ENCODE measurements at regions not wholly inside any gene's neighbourhood (a gene's known extent, or its start where the extent isn't known, plus 50 kb on each side); places are given as distances from the start of the nearest gene placed in this dataset.
A peak's percentile ranks its signal among the peaks of the same experiment; 100 is the strongest.
"Not testable (repeated sequence)": the region's sequence is repeated elsewhere in the genome, so short reads cannot be mapped to it uniquely, and the experiment has no call there.

DNA sequence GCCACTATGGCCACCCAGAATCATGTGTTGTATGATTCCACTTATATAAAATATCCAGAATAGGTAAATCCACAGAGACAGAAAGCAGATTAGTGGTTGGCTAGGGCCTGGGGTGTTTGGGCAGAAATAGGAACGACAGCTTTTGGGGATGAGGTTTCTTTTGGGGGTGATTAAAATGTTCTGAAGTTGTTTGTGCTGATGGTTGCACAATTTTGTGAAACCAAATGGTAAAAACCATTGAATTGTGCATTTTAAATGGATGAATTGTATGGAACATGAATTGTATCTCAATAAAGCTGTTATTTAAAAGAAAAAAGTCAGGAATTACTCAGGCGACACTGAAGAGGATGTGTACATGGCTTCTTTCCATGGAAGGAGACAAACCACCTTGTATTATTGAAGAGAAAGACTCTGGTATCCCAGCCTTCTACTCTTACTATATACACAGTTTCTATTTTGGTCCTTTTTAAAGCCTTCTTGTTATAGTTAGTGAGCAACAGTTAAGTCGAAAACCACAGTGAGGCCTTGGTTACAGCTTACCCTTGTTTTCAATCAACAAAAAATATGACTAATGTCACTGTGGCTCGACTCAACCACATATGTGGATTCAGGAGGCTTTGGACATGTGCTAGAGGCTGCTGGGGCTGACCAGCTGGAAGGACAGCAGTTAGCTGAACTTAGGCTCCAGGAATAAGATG lies 57.1 kb upstream of the KMT2E start:
- intact Hi-C loops (cut with DNase I, micrococcal nuclease): no loop called here
- peak; percentile 69 for ATAC-seq
- no peak for DNase-seq

DNA sequence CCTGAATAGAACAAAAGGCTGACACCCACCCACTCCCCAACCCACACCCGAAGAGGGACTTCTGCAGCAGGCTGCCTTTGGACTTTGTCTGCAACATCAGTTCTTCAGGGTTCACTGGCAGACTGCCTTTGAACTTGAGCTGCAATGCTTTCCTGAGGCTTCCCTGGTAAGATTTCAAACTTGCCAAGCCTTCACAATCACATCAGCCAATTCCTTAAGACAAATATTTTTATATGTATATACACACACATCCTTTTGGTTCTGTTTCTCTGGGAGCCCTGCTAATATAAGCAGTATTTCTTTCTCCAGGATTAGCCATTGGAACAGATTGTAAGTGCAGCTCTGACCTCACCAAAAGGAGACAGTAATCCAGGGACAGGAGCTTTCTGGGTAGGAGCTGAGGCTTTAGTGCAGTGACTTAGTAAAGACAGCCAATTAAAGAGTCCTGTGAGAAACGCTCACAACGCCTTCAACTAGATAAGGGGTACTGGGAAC lies 55.6 kb upstream of the KMT2E start:
- TF ChIP-seq, protein P1, sequence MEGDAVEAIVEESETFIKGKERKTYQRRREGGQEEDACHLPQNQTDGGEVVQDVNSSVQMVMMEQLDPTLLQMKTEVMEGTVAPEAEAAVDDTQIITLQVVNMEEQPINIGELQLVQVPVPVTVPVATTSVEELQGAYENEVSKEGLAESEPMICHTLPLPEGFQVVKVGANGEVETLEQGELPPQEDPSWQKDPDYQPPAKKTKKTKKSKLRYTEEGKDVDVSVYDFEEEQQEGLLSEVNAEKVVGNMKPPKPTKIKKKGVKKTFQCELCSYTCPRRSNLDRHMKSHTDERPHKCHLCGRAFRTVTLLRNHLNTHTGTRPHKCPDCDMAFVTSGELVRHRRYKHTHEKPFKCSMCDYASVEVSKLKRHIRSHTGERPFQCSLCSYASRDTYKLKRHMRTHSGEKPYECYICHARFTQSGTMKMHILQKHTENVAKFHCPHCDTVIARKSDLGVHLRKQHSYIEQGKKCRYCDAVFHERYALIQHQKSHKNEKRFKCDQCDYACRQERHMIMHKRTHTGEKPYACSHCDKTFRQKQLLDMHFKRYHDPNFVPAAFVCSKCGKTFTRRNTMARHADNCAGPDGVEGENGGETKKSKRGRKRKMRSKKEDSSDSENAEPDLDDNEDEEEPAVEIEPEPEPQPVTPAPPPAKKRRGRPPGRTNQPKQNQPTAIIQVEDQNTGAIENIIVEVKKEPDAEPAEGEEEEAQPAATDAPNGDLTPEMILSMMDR (IDR thresholded peaks at IDR 0.05): no peak
- peak; percentile 12 for ATAC-seq
- DNase-seq: peak in 1 of 3 donors; percentile 63
- H3K4me1 ChIP-seq (ENCODE audit: low read depth): peaks cover 33% of the 10 kb centered on the region
- intact Hi-C loops (cut with DNase I, micrococcal nuclease): no loop called here
- H3K36me3 ChIP-seq (ENCODE audit: low read depth): no peaks in the 10 kb centered on the region
- H3K4me3 ChIP-seq: no peak overlapping the region
- no peaks in the 10 kb centered on the region for H3K9me3 ChIP-seq

More for the DNA sequence above, 57.1 kb upstream of the KMT2E start:
- H3K36me3 ChIP-seq (ENCODE audit: low read depth): no peaks in the 10 kb centered on the region
- H3K9me3 ChIP-seq: no peaks in the 10 kb centered on the region
- no peak overlapping the region for H3K4me3 ChIP-seq
- H3K4me1 ChIP-seq (ENCODE audit: low read depth): peaks cover 33% of the 10 kb centered on the region
- TF ChIP-seq, protein P1 (IDR thresholded peaks at IDR 0.05): no peak

GRCh38 chr7:104959483-104959882 lies 54.5 kb upstream of the KMT2E start:
- DNase-seq; intact Hi-C loops (cut with DNase I, micrococcal nuclease); H3K9me3 ChIP-seq; H3K4me3 ChIP-seq; ATAC-seq; H3K36me3 ChIP-seq (ENCODE audit: low read depth): not testable (repeated sequence)
- H3K4me1 ChIP-seq (ENCODE audit: low read depth): peaks cover 37% of the 10 kb centered on the region

DNA sequence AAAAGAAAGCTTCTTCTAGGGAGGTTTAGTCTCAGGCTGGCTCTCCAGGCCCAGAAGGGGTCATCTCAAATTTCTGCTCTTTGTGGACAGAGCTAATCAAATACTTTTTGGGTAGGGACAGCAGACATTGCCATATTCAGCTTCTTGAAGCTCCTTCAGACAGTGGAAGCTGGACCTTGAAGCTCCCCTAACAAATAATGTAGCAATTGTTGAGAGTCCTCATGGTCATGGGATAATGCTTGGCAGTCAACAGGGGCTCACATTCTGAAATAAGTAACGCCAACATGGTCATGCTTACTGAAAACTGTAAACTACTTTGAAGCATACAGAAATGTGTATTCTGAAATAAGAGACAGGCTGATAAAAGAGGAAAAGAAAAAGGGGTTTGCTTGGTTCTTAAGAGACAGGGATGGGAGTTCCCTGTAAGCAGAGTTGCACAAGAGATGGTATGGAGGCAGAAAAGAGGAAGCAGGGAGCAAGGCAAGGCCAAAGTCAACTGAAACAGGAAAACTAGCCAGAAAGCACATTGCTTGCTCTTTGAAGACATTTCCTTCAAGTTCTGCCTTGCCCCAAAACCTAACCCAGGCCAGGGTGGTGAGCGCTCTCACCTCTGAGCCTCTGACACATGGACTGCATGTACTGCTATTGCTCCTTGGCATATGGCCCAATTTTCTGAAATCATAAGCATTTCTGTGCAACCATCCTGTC lies 53.1 kb upstream of the KMT2E start:
- Histone ChIP-seq H3K9me3 (no peaks in the 10 kb centered on the region), H3K36me3 (ENCODE audit: low read depth) (no peaks in the 10 kb centered on the region), H3K4me1 (ENCODE audit: low read depth) (peaks cover 35% of the 10 kb centered on the region), H3K4me3 (no peak overlapping the region)
- DNase-seq (no peak), ATAC-seq (peak; percentile 74)
- TF ChIP-seq, protein P1 (IDR thresholded peaks at IDR 0.05): no peak
- intact Hi-C loops (cut with DNase I, micrococcal nuclease): no loop called here

DNA sequence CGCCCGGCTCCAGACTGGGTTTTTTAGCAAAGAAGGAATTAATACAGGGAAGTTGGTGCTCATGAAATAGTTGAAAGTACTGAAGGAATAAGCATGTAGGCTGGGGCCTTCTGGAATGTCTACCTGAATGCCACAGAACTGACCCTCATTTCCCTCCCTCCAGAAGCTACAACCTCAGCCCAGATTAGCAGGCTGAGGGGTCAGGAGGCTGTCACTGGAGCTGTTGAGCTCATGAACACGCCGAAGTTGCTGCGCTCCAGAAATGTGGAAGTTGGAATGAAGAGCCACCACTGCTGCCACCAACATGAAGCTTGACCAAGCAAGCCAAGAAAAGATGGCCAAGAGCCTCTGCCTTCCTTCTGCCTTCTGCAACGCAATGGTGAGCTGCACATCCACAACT lies 52.2 kb upstream of the KMT2E start:
- TF ChIP-seq, protein P1 (IDR thresholded peaks at IDR 0.05): no peak
- intact Hi-C loops (cut with DNase I, micrococcal nuclease): no loop called here
- no peaks in the 10 kb centered on the region for H3K9me3 ChIP-seq
- ATAC-seq (no peak), DNase-seq (no peak)
- no peaks in the 10 kb centered on the region for H3K36me3 ChIP-seq (ENCODE audit: low read depth)
- H3K4me3 ChIP-seq: no peak overlapping the region
- H3K4me1 ChIP-seq (ENCODE audit: low read depth): peaks cover 32% of the 10 kb centered on the region

DNA sequence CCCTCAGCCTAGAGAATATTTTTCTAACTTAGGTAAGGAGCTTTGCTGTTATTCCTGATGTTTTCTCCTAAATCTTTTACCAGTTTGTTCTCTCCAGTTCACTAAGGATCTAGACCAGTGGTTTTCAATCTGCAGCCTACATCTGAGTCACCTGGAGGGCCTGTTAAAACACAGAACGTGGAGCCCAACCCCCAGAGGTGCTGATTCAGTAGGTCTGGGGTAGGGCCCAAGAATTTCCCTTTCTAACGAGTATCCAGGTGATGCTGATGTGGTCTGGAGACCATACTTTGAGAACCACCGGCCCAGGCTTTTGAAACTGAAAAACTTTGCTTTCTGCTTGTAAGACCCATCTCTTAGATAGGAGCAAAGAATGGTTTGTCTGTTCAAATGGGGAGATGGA lies 51.2 kb upstream of the KMT2E start:
- Histone ChIP-seq H3K4me3 (no peak overlapping the region), H3K4me1 (ENCODE audit: low read depth) (peaks cover 22% of the 10 kb centered on the region), H3K9me3 (no peaks in the 10 kb centered on the region), H3K36me3 (ENCODE audit: low read depth) (no peaks in the 10 kb centered on the region)
- intact Hi-C loops (cut with DNase I, micrococcal nuclease): no loop called here
- DNase-seq (no peak), ATAC-seq (no peak)
- TF ChIP-seq, protein P1 (IDR thresholded peaks at IDR 0.05): no peak
